HG03175 (cell line): ENCODE measurements at regions not wholly inside any gene's neighbourhood (a gene's known extent, or its start where the extent isn't known, plus 50 kb on each side); places are given as distances from the start of the nearest gene placed in this dataset.

Experiments used
- ATAC-seq: cut with Tn5 transposase; IDR thresholded peaks from one replicate; pipeline ENCODE4 v1.9.1; 2021; ENCODE audit warnings: mild to moderate bottlenecking, moderate library complexity; ENCODE audit not compliant: unreplicated experiment

DNA sequence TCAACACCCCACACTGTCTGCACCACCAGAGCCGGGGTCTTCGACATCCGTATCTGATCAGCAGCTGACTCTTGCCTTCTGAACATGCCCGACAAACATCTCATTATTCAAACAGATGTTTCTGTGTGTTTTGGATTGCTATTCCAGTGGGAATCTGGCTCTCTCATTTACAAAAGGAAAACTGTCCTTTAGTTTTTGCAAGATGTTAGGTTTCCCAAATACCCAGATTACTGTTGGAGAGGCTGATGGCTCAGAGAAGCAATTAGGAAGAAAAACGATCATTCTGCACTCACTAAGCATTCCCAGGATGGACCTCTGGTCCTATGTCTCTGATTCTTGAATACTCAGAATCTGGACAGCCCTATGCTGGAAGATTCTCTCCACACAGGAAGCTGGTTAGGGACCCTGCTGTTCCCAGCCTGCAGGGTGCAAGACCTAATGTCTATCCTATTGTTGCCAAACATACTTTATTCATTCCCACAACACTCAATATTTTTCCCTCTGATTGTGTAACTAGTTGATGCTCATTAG, 532.9 kb downstream of the CDH26 start:
- ATAC-seq: no peak

DNA sequence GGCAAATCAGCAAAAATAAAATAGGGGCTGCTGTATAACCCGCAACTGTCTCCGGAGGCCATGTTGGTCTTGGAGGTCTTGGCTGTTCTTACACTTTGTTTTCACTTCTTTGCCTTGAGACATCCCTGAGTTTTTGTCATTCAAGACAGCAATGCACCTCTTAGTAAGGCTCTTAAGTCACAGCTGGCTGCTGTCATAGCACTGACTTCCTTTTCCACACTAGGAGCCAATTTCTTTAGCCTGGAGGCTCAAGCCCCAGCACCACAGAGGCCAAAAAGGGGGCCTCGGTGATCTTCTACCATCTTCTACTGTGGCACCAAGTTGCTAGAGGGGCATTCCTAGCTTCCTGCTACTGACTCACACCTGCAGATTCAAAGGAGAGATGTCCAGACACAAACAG, 536.3 kb downstream of the CDH26 start:
- no peak for ATAC-seq

DNA sequence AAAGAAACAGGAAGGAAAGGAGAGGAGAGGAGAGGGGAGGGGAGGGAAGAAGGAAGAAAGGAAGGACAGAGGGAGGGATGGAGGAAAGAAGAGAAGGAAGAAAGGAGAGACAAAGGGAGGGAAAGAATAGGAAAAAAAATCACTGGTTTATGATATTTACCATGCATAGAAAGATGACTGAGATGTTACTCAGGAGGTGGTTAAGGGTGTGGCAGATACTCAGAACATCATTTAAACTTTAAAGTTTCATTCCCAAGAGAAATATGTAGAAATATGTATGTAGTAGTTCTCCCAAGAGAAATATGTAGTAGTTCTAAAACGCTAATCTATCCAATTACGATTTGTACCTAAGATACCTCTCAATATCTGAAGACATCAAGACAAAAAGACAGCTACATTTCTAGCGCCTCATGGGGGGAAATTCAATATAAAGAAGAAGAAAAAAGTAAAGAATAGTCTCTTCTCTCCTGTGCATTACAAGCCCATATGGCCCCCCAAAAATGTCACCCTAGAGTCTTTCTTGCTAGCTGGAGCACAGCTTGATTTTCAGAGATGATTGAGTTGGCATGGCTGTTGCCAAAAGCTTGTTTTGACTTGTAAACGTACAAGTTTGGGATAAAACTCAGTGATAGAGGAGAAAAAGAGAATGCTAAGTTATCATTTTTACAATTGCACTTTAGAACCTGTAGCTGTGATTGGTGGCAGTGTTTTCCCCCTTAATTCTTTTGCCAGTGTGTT, 539.2 kb downstream of the CDH26 start:
- no peak for ATAC-seq

DNA sequence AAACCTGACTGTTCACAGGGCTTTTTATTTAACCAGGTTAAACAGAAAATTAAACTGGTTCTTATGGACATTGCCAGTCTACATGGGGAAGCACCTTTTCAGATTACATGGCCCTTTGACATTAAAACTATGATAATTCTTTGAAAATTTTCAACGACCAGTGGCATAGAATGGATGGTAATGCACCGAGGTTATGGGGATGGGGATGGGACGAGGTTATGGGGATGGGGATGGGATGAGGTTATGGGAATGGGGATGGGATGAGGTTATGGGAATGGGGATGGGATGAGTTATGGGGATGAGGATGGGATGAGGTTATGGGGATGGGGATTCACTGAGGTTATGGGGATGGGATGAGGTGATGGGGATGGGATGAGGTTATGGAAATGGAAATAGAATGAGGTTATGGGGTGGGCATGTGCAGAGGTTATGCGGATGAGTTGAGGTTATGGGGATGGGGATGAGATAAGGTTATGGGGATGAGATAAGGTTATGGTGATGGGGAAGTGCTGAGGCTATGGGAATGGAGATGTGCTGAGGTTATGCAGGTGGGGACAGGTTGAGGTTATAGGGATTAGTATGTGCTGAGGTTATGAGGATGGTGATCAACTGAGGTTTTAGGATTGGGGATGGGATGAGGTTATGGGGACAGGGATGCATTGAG, 541.9 kb downstream of the CDH26 start:
- no peak for ATAC-seq

DNA sequence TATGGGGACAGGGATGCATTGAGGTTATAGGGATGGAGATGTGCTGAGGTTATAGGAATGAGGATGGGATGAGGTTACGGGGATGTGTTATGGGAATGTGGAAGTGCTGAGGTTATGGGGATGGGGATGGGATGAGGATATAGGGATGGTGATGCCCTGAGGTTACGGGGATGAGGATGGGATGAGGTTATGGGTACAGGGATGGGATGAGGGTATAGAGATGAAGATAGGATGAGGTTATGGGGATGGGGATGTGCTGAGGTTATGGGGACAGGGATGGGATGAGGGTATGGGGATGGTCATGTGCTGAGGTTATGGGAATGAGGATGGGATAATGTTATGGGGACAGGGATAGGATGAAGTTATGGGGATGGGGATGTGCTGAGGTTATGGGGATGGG, 542.8 kb downstream of the CDH26 start:
- no peak for ATAC-seq

DNA sequence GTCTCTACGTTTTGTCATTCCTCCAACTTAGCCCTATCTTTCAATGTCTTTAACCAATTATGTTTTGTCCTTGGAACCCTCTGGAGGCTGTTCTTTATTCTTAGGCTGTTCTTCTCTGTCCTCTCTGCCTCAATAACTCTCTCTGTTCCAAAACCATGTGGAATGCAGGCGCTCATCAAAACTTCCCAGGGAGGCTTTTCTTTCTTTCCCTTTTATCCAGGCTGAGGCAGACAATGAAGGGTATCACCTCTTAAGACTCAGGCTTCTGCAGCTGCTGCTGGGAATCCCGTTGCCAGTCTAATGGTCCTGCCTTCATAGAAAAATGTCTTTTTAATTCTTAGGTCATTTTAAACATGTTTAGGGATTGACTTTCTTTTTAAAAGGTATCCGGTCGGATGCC, 544.7 kb downstream of the CDH26 start:
- ATAC-seq: no peak

DNA sequence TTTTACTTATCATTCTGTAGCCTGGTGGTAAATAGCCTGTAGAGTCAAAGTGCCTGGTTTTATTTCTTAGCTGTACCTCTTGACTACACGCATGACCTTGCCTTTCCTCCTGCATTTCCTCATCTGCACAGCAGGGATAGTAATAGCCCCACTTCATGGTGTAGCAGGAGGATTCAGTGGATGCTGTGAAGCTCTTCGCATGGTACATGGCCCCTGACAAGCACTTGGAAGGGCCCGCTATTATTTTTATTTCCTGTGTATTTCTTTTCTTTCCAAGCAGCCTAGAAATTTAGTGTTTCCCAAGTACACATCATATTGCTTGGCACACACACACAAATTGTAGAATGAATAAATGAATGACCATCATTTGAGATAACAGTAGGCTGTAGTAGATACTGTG, 547.2 kb downstream of the CDH26 start:
- no peak for ATAC-seq

DNA sequence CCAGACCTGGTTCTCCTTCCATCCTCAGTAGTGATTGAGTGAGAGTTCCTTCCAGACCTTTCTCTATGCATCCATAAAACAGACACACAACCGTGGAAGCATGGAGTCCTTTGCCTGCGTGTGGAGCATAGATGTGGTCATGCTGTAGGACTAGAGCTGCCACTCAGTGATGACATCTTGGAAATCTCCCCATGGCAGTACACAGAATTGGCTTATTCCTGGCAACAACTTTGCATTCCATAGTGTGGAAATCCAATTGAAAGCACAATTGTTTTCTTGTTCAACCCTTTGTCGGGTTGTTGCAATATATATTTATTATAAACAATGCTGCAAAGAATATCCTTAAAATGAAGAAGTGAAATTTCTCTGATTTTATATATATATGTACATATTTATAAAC, 547.8 kb downstream of the CDH26 start:
- ATAC-seq: no peak

DNA sequence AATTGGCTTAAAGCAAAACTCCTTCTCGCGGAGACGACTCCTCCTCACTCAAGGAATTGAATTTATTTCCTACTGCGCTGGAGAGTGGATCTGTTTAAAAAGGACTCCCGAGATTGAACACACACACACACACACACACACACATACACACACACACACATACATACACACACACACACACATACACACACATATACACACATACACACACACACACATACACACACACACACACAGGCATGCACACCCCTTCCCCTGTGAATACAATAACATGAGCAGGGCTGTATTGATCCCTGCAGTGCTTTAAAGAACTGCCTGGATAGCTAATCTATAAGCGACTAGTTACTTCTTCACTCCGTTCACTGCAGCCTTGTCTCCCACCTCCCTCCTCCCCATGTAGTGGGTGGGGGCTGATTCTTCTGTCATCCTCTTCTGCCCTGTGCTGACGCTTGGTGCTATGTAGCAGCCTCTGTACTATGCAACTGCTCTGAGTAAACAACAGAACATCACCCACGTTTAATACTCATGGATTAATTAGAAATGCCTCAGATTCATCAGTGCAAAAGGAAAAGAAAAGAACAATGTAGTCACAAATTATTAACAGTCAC, 549.0 kb downstream of the CDH26 start:
- ATAC-seq: no peak

DNA sequence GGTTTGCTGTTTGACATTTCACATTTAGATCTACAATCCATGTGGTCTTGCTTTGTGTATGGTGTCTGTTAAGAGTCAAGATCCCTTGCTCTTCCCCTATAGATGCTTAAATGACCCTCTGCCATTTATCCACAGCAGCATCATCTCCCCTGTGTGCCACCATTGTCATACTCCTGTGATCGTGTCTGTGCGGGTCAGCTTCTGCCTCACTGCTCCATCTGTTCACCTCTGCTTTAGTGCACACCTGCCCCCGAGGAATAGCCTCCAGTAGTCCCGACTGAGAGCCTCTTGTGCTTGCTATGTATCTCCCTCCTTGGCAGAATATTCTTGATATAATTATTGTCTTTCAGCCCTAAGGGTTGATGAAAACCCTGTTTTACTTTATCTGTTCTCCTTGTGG, 551.2 kb downstream of the CDH26 start:
- no peak for ATAC-seq

DNA sequence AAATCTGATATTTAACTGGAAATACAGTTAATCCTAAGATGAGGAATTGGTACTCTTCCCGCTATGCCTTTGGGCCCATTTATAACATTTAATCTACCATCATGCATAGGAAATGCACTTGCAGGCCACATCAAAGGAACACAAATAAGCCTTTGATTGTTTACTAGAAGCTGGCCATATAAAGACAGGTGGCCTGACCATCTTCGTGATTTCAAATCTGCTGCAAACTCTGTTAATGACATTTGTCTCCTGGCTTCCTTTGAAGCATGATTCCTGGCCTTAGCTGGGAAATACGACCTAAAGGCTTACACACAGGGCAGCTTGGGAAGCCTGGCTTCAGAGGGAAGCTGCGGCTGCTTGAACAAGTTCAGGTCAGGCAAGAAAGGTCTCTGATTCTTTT, 552.1 kb downstream of the CDH26 start:
- no peak for ATAC-seq

DNA sequence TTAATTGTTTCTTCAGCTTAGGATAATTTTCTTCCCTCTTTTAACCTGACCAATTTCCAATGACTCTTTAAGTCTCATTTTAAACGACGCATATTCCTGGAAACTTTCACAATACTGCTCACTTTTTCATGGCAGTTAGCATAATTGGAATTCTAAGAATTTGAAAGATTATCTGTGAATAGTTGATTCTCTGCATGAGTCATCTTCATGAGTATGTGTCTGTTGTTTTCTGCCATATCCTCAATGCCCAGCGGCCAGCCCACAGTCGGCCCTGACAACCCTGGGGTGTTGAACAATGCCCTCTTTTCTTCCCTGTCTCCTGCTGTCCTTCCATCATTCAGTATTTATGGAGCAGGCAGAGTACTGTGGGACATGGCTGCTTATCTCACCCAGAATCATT, 554.2 kb downstream of the CDH26 start:
- no peak for ATAC-seq

DNA sequence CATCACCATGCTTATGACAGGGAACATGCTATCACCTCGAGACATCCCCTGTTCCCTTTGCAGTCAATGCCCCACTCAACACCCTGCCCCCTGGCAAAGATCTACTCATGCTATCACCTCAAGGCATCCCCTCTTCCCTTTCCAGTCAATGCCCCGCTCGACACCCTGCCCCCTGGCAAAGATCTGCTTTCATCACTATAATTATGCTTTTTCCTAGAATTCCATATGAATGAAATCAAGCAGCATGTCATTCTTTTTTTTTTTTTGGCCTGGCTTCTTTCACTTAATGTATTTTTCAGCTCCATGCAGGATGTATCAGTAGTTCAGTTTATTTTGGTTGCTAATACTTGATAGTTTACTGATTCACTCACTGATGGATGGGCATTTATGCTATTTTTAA, 554.9 kb downstream of the CDH26 start:
- no peak for ATAC-seq

DNA sequence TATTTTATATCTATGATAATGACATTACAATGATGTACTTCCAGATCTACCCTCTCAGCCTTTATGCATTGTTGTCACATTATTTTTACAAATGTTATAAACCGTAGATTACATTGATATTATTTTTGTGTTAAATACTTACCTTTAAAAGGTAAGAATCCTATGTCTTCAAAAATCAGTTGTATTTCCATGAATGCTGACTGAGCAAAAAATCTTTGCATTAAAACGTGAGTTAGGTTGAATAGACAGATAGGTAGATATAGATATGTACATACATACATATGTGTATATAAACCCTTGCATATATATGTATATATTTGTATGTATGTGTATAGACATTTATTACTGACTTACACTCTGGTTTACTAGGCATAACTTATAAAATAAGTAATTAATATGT, 558.2 kb downstream of the CDH26 start:
- no peak for ATAC-seq

DNA sequence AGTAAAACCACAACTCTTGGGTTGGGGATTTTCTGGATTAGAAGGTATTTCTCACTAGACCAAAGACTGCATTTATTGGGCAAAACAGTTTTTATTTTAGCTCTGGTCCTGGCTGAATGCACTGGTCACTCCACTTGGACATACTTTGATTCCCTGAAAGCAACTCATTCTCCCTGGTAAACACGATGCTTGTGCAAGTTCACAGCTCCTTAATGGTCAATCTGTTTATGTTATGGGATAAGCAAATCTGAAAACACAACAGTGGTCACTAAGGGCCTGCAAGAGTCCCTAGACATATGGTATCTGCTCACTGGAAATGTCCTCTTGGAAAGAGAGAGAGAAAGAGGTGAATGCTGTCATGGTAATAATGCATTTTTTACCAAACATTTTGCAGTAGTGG, 559.8 kb downstream of the CDH26 start:
- ATAC-seq: no peak

DNA sequence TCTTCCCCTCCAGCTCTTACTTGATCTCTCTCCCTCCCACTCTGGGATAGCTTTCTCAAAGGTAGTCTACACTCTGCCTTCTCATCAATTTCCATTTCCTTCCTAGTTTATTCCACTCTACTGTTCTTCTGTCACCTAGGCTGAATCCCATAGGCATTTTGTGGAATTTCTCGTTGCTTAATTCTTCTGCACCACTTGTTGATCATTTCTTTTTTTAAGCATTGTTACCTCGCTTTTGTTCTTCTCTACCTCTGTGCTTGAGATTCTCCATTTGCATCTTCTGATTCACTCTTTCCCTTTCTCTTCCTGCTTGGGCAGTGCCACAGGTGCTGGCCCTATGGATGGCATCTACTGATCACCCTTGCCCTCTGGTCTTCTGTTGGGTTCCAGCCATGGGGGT, 567.2 kb downstream of the CDH26 start:
- no peak for ATAC-seq

DNA sequence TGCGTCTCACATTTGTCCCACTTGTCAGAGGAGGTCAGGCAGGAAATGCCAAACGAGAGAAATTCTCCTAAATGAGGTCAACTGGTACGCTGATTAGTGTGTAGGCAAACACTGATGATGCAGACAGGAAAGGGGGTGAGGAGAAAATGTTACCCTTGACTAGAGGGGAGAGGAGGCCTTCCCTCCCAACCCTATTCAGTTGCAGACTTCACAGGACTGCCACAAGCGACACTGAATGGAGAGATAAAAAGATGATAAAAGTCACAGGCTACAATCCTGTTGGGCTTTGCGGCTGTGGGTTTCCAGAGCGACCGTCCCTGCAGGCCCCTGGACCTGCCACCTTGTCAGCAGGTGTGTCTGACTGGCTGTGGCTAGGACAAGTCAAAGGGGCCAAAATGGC, 569.4 kb downstream of the CDH26 start:
- ATAC-seq: no peak

DNA sequence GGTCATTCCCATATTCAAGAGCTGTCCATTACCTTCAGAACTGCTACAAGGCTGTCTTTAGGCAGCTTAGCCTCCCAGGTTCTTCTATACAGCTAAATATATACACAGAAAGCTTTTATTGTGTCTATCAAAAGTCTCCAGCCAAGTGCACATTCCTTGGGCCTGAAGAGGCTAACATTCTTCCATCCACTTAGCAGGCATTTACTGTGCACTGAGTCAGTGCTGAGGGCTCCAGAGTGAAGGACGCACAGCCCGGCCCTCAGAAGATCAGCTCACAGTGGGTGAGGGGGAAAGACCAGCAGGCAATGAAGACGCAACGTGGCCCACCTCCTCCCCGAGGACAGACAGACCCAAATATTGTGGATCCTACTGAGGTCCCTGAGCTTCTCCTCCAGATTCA, 569.9 kb downstream of the CDH26 start:
- no peak for ATAC-seq

DNA sequence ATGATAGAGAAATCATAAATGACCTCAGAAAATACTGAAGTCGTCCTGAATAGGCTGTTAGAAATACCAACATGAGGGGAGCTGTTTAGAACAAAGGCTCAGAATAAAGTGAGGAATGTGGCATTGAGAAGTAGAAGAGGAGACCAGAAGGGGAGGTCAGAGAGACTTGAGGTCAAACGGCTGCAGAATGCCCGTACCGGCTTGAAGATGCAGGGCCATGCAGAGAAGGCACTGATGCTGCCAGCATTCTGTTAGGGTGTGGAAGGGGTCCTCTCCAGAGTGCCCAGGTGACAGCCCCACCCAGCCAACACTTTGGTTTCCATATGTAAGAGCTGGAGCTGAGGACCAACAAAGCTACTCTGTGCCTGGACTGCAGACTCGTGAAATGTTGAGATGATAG, 570.9 kb downstream of the CDH26 start:
- no peak for ATAC-seq

DNA sequence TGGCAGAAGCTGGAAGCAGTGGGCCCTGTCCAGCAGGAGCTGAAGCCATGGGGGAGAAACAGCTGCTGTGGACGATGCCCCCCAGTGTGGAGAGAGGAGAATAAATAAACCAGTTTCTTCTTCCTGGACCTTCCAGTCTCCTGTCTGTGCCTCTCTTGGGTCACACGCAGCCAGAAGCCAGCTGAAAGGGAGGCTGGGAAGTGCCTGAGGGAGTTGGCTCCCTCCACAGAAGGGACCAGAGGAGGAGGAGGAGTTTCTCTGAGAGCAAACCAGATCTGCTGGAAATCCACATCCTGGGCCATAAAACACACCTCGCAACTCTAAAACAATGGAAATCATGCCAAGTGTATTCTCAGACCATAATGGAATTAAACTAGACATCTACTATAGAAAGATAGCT, 577.0 kb downstream of the CDH26 start:
- no peak for ATAC-seq

DNA sequence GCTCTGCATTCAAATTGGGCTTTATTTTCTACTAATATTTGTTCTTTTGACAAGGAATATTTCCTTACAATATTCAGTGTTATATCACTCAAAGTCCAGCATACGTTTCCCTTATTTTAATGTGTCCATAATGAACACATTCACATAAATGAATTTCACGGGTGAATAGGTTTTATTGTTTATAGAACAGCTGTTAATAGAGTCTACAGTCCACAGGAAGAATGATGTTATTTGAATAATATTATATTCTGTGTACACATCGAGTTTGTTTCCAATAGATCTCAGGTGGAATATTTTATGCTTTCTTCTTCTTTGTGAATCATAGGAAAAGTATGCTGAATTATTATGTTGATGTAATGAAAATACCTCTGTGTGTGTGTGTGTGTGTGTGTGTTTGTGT, 582.4 kb downstream of the CDH26 start:
- ATAC-seq: no peak

DNA sequence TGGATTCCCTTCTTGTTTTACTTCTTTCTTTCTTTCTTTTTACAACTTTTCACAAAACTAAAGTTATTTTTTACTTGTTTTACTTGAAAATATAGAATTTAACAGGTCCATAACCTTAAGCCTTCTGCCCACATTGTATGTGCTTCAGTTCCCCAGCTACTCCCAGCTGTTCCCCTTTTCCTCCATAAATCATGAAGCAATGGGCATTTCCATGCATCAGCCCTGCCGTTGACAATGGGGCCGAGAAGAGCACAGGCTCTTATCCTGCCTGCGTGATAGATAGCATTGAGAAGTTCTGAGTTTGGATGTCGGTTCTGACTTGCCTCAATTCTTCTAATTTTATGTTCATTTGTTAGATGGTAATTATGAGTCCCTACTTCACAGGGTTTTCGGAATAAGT, 583.8 kb downstream of the CDH26 start:
- no peak for ATAC-seq
